ENCODE measurements at regions not wholly inside any gene's neighbourhood (a gene's known extent, or its start where the extent isn't known, plus 50 kb on each side); places are given as distances from the start of the nearest gene placed in this dataset.

DNA sequence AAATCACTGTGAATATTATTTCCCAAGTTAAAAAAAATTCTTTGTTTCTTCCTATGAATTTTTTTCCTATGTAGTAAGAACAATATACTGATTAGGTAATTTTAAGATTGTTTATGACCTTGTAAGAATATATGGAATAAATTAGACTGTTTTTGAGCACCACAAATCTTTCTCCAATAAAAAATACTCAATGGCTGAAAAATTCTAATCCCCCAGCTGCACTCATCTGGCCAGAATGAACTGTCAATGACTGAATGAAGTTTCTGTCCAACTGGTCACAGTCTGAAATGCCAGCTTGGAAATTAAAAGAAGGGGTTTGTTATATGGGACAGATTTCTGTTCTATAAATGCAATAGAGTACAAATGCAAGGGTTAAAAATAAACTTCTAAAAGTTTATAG lies 569.5 kb upstream of the SEMA6A start:
- H3K79me2 ChIP-seq (replicated peaks; ENCODE audit: insufficient read depth): no peaks in the 10 kb centered on the region
- Mint-ChIP-seq H3K9me3 (no peaks in the 10 kb centered on the region), H3K4me1 (peaks cover 6% of the 10 kb centered on the region), H3K27me3 (ENCODE audit: insufficient read depth, low read depth, poor library complexity) (peaks cover 1% of the 10 kb centered on the region), H3K4me3 (no peak overlapping the region), H3K27ac (no peak overlapping the region), H3K36me3 (ENCODE audit: low read depth) (no peaks in the 10 kb centered on the region)
- no peaks in the 10 kb centered on the region for H3K4me1 ChIP-seq (ENCODE audit: insufficient read depth)
- H3K4me2 ChIP-seq: no peak overlapping the region
- H3K36me3 ChIP-seq (ENCODE audit: insufficient read depth): no peaks in the 10 kb centered on the region
- no peak overlapping the region for H3K4me3 ChIP-seq
- no peaks in the 10 kb centered on the region for H3K9me2 ChIP-seq (ENCODE audit: insufficient read depth)
- TF ChIP-seq, protein P1, sequence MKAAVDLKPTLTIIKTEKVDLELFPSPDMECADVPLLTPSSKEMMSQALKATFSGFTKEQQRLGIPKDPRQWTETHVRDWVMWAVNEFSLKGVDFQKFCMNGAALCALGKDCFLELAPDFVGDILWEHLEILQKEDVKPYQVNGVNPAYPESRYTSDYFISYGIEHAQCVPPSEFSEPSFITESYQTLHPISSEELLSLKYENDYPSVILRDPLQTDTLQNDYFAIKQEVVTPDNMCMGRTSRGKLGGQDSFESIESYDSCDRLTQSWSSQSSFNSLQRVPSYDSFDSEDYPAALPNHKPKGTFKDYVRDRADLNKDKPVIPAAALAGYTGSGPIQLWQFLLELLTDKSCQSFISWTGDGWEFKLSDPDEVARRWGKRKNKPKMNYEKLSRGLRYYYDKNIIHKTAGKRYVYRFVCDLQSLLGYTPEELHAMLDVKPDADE (IDR thresholded peaks at IDR 0.05): no peak
- TF ChIP-seq EZH2 (IDR thresholded peaks at IDR 0.05; ENCODE audit: low read depth, unreplicated experiment): no peak
- TF ChIP-seq, protein P2, sequence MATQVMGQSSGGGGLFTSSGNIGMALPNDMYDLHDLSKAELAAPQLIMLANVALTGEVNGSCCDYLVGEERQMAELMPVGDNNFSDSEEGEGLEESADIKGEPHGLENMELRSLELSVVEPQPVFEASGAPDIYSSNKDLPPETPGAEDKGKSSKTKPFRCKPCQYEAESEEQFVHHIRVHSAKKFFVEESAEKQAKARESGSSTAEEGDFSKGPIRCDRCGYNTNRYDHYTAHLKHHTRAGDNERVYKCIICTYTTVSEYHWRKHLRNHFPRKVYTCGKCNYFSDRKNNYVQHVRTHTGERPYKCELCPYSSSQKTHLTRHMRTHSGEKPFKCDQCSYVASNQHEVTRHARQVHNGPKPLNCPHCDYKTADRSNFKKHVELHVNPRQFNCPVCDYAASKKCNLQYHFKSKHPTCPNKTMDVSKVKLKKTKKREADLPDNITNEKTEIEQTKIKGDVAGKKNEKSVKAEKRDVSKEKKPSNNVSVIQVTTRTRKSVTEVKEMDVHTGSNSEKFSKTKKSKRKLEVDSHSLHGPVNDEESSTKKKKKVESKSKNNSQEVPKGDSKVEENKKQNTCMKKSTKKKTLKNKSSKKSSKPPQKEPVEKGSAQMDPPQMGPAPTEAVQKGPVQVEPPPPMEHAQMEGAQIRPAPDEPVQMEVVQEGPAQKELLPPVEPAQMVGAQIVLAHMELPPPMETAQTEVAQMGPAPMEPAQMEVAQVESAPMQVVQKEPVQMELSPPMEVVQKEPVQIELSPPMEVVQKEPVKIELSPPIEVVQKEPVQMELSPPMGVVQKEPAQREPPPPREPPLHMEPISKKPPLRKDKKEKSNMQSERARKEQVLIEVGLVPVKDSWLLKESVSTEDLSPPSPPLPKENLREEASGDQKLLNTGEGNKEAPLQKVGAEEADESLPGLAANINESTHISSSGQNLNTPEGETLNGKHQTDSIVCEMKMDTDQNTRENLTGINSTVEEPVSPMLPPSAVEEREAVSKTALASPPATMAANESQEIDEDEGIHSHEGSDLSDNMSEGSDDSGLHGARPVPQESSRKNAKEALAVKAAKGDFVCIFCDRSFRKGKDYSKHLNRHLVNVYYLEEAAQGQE (IDR thresholded peaks at IDR 0.05; ENCODE audit: unreplicated experiment): no peak
- TF ChIP-seq ZNF114 (CRISPR knock-in tag; IDR thresholded peaks at IDR 0.05): no peak
- no peak for TF ChIP-seq CTCF (conservative IDR thresholded peaks at IDR 0.05; ENCODE audit: low read depth in 2 of 2)
- TF ChIP-seq ZNF331 (CRISPR knock-in tag; IDR thresholded peaks at IDR 0.05; ENCODE audit: low read depth): no peak
- TF ChIP-seq NANOG (IDR thresholded peaks at IDR 0.05; ENCODE audit: borderline replicate concordance): no peak
- TF ChIP-seq CREB1 (CRISPR knock-in tag; IDR thresholded peaks at IDR 0.05; ENCODE audit: low read depth): no peak
- no peak for TF ChIP-seq POLR2AphosphoS5 (IDR thresholded peaks at IDR 0.05; ENCODE audit: low read depth)
- TF ChIP-seq STAT1 (IDR thresholded peaks at IDR 0.05; ENCODE audit: unreplicated experiment): no peak
- TF ChIP-seq JUNB (IDR thresholded peaks at IDR 0.05; ENCODE audit: unreplicated experiment): no peak
- TF ChIP-seq, protein P3, sequence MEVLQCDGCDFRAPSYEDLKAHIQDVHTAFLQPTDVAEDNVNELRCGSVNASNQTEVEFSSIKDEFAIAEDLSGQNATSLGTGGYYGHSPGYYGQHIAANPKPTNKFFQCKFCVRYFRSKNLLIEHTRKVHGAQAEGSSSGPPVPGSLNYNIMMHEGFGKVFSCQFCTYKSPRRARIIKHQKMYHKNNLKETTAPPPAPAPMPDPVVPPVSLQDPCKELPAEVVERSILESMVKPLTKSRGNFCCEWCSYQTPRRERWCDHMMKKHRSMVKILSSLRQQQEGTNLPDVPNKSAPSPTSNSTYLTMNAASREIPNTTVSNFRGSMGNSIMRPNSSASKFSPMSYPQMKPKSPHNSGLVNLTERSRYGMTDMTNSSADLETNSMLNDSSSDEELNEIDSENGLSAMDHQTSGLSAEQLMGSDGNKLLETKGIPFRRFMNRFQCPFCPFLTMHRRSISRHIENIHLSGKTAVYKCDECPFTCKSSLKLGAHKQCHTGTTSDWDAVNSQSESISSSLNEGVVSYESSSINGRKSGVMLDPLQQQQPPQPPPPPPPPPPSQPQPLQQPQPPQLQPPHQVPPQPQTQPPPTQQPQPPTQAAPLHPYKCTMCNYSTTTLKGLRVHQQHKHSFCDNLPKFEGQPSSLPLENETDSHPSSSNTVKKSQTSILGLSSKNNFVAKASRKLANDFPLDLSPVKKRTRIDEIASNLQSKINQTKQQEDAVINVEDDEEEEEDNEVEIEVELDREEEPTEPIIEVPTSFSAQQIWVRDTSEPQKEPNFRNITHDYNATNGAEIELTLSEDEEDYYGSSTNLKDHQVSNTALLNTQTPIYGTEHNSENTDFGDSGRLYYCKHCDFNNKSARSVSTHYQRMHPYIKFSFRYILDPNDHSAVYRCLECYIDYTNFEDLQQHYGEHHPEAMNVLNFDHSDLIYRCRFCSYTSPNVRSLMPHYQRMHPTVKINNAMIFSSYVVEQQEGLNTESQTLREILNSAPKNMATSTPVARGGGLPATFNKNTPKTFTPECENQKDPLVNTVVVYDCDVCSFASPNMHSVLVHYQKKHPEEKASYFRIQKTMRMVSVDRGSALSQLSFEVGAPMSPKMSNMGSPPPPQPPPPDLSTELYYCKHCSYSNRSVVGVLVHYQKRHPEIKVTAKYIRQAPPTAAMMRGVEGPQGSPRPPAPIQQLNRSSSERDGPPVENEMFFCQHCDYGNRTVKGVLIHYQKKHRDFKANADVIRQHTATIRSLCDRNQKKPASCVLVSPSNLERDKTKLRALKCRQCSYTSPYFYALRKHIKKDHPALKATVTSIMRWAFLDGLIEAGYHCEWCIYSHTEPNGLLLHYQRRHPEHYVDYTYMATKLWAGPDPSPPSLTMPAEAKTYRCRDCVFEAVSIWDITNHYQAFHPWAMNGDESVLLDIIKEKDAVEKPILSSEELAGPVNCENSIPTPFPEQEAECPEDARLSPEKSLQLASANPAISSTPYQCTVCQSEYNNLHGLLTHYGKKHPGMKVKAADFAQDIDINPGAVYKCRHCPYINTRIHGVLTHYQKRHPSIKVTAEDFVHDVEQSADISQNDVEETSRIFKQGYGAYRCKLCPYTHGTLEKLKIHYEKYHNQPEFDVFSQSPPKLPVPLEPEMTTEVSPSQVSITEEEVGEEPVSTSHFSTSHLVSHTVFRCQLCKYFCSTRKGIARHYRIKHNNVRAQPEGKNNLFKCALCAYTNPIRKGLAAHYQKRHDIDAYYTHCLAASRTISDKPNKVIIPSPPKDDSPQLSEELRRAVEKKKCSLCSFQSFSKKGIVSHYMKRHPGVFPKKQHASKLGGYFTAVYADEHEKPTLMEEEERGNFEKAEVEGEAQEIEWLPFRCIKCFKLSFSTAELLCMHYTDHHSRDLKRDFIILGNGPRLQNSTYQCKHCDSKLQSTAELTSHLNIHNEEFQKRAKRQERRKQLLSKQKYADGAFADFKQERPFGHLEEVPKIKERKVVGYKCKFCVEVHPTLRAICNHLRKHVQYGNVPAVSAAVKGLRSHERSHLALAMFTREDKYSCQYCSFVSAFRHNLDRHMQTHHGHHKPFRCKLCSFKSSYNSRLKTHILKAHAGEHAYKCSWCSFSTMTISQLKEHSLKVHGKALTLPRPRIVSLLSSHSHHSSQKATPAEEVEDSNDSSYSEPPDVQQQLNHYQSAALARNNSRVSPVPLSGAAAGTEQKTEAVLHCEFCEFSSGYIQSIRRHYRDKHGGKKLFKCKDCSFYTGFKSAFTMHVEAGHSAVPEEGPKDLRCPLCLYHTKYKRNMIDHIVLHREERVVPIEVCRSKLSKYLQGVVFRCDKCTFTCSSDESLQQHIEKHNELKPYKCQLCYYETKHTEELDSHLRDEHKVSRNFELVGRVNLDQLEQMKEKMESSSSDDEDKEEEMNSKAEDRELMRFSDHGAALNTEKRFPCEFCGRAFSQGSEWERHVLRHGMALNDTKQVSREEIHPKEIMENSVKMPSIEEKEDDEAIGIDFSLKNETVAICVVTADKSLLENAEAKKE (CRISPR knock-in tag; IDR thresholded peaks at IDR 0.05): no peak
- H4K20me1 ChIP-seq (replicated peaks; ENCODE audit: insufficient read depth): no peaks in the 10 kb centered on the region
- no peak overlapping the region for H3K27ac ChIP-seq (ENCODE audit: low read depth)
- no peak overlapping the region for H2AFZ ChIP-seq
- ATAC-seq: no peak
- no peaks in the 10 kb centered on the region for H3F3A ChIP-seq (replicated peaks; ENCODE audit: low read depth)
- H3K27me3 ChIP-seq (ENCODE audit: insufficient read depth): no peaks in the 10 kb centered on the region
- no peak for DNase-seq (ENCODE audit: low spot score)

Measured in GM23338 (cell line).